A673 (cell line): ENCODE measurements at regions not wholly inside any gene's neighbourhood (a gene's known extent, or its start where the extent isn't known, plus 50 kb on each side); places are given as distances from the start of the nearest gene placed in this dataset.
"Not testable (repeated sequence)": the region's sequence is repeated elsewhere in the genome, so short reads cannot be mapped to it uniquely, and the experiment has no call there.

Source experiments
- BruUV-seq: library from RNA; stranded (reverse); fragments of 400-500 nt; replicated peaks from 2 replicates; lab custom pipeline; 2021; lab: Mats Ljungman, UMichigan
- CTCF ChIA-PET: fragments of 300-600 bp; sonication (Branson Sonifier 250); formaldehyde crosslinking; loops from one replicate; lab custom pipeline; 2022; ENCODE audit warnings: antibody characterized with exemption; lab: Charles Lee
- POLR2A ChIA-PET: fragments of 300-600 bp; sonication (Branson Sonifier 250); formaldehyde crosslinking; loops from one replicate; lab custom pipeline; 2022; ENCODE audit warnings: antibody characterized with exemption; ENCODE audit not compliant: low non-redundant PET; lab: Charles Lee
- DNase-seq: peaks from one replicate; pipeline ENCODE4 v3.0.0-alpha.2; 2015; ENCODE audit warnings: low spot score
- H3K27ac ChIP-seq: fragments of 200-600 bp; sonication (generic); 2 replicates; pipeline ENCODE4 v1.5.1; 2016; ENCODE audit warnings: mixed run types, low read depth, mild to moderate bottlenecking, mixed read lengths, antibody characterized with exemption, low read length; ENCODE audit not compliant: poor library complexity, severe bottlenecking
- H3K27me3 ChIP-seq: fragments of 200-600 bp; sonication (generic); replicated peaks from 2 replicates; pipeline ENCODE4 v1.6.1; 2017; ENCODE audit warnings: mixed run types, low read depth, mild to moderate bottlenecking, mixed read lengths, antibody characterized with exemption, low read length; ENCODE audit not compliant: insufficient read depth, poor library complexity
- H3K36me3 ChIP-seq: fragments of 200-600 bp; sonication (generic); 2 replicates; pipeline ENCODE4 v1.6.1; 2016; ENCODE audit warnings: mixed run types, mild to moderate bottlenecking, mixed read lengths, antibody characterized with exemption, low read length; ENCODE audit not compliant: insufficient read depth, poor library complexity, severe bottlenecking
- H3K4me1 ChIP-seq: fragments of 200-600 bp; sonication (generic); 2 replicates; pipeline ENCODE4 v1.6.1; 2017; ENCODE audit warnings: mixed run types, mild to moderate bottlenecking, mixed read lengths, antibody characterized with exemption, low read length; ENCODE audit not compliant: insufficient read depth, poor library complexity, severe bottlenecking
- H3K4me3 ChIP-seq: fragments of 200-600 bp; sonication (generic); 2 replicates; pipeline ENCODE4 v1.5.1; 2016; ENCODE audit warnings: low read depth, mixed run types, mild to moderate bottlenecking, mixed read lengths, low read length; ENCODE audit not compliant: poor library complexity, severe bottlenecking
- H3K9me3 ChIP-seq: fragments of 200-600 bp; sonication (generic); 2 replicates; pipeline ENCODE4 v1.6.1; 2016; ENCODE audit warnings: mixed run types, low read depth, mild to moderate bottlenecking, mixed read lengths, antibody characterized with exemption, low read length; ENCODE audit not compliant: poor library complexity, severe bottlenecking
- EZH2 ChIP-seq: fragments of 200-600 bp; sonication (generic); IDR thresholded peaks from 2 replicates; pipeline ENCODE4 v1.6.1; 2017; ENCODE audit warnings: borderline replicate concordance, low read depth, mild to moderate bottlenecking, mixed read lengths, antibody characterized with exemption, low read length; ENCODE audit not compliant: poor library complexity, severe bottlenecking
- intact Hi-C: fragments of 100-400 bp; cut with micrococcal nuclease; formaldehyde crosslinking; loops from one replicate; pipeline ENCODE4 v1.10.0; 2022; ENCODE audit not compliant: unreplicated experiment
- TF ChIP-seq, protein P1 (sequence below): fragments of 300-800, 200-600 bp; sonication (generic); conservative IDR thresholded peaks from 2 replicates; pipeline ENCODE4 v1.5.1; 2017; ENCODE audit warnings: low read depth, mild to moderate bottlenecking, antibody characterized with exemption, low read length, moderate library complexity, mixed read lengths

DNA sequence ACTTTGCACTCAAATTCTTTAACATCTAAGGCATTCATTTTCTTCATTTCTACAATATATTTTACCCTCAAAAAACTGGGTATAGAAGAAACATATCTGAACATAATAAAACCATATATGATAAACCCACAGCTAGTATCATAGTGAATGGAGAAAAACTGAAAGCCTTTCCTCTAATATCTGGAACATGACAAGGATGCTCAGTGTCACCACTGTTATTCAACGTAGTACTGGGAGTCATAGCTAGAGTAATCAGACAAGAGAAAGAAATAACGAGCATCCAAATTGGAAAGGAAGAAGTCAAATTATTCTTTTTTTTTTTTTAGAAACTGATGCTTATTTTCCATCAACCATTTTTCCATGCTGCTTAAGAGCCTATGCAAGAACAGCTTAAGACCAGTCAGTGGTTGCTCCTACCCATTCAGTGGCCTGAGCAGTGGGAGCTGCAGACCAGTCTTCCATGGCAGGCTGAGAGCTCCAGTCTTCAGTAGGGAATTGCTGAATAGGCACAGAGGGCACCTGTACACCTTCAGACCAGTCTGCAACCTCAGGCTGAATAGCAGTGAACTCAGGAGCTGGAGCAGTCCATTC, 58.0 kb upstream of the RAP1B start:
- POLR2A ChIA-PET, DNase-seq, H3K27ac ChIP-seq, H3K9me3 ChIP-seq, H3K4me1 ChIP-seq, H3K27me3 ChIP-seq, BruUV-seq, intact Hi-C loops, H3K36me3 ChIP-seq, CTCF ChIA-PET, H3K4me3 ChIP-seq: not testable (repeated sequence)

DNA sequence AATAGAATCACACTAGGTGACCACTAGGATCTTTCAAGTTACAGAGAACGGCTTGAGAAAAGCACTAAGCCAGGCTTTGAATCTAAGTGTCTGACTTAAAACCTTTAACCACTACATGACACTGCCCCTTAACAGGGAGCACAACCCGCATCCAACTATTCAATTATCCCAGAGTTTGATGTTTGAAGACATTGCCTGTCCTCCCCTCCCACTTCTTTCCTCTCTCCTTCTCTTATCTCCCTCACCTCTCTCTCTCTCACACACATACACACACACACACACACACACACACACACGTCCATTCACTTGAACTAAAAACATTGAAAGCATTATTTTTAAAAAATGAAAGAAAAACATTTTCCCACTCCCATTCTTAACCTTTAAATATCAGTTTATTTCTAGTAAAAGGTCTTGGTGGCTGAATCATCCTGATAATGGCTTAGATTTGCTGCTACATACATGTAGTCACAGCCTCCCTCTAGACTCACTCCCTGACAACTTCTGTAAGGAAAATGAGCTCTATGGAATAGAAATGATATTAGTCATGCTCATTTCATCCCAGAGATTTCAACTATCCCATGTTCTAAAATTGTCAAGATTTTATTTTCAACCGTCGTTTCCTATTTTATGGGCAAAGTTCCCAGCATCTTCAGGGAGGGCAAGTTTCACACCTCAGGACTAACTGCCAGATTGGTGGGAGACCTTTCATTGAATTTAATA, 53.5 kb upstream of the RAP1B start:
- no peak for DNase-seq
- ChIA-PET POLR2A (no interaction called here), CTCF (no interaction called here)
- Histone ChIP-seq H3K4me3 (no peak overlapping the region), H3K4me1 (no peaks in the 10 kb centered on the region), H3K9me3 (no peaks in the 10 kb centered on the region), H3K36me3 (no peaks in the 10 kb centered on the region), H3K27ac (no peak overlapping the region), H3K27me3 (no peaks in the 10 kb centered on the region)
- intact Hi-C loops = no loop called here
- no peak for TF ChIP-seq EZH2
- TF ChIP-seq, protein P1, sequence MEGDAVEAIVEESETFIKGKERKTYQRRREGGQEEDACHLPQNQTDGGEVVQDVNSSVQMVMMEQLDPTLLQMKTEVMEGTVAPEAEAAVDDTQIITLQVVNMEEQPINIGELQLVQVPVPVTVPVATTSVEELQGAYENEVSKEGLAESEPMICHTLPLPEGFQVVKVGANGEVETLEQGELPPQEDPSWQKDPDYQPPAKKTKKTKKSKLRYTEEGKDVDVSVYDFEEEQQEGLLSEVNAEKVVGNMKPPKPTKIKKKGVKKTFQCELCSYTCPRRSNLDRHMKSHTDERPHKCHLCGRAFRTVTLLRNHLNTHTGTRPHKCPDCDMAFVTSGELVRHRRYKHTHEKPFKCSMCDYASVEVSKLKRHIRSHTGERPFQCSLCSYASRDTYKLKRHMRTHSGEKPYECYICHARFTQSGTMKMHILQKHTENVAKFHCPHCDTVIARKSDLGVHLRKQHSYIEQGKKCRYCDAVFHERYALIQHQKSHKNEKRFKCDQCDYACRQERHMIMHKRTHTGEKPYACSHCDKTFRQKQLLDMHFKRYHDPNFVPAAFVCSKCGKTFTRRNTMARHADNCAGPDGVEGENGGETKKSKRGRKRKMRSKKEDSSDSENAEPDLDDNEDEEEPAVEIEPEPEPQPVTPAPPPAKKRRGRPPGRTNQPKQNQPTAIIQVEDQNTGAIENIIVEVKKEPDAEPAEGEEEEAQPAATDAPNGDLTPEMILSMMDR = no peak
- BruUV-seq = no TSS peak

DNA sequence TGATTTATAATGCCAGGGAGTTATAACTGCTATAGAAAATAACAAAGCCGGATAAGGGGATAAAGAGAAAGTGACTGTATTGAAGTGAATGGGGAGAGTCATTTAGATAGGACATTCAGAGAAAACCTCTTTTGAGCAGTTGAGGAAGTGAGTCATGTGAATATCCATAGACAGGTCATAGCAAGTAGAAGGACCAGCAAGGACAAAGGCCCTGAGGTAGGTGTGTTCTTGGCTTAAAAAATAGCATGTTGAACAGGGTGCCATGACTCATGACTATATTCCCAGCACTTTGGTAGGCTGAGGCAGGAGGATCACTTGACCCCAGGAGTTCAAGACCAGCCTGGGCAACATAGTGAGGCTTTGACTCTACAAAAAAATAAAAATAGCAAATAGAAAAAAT, 51.5 kb upstream of the RAP1B start:
- ChIA-PET CTCF (no interaction called here), POLR2A (no interaction called here)
- no peak overlapping the region for H3K4me3 ChIP-seq
- H3K4me1 ChIP-seq = no peaks in the 10 kb centered on the region
- no peak for DNase-seq
- H3K27me3 ChIP-seq = no peaks in the 10 kb centered on the region
- TF ChIP-seq, protein P1 = no peak
- no peak overlapping the region for H3K27ac ChIP-seq
- no peaks in the 10 kb centered on the region for H3K36me3 ChIP-seq
- intact Hi-C loops = no loop called here
- no peaks in the 10 kb centered on the region for H3K9me3 ChIP-seq
- no TSS peak for BruUV-seq
